Activated B cell treated with CpG ODN at 0.5 μM for 24 hours (primary cell): ENCODE measurements at regions not wholly inside any gene's neighbourhood (a gene's known extent, or its start where the extent isn't known, plus 50 kb on each side); places are given as distances from the start of the nearest gene placed in this dataset.

ENCODE experiments used
- ATAC-seq: fragments of 200-7000 bp; cut with Tn5 transposase; one replicate; pipeline ENCODE4 v1.10.0; 2021; ENCODE audit warnings: low read depth, mild to moderate bottlenecking, moderate library complexity
- CTCF ChIA-PET: fragments of 350-600 bp; sonication (Branson Sonifier 250); formaldehyde crosslinking; loops from one replicate; lab custom pipeline; 2021; ENCODE audit warnings: antibody characterized with exemption; lab: Charles Lee
- POLR2A ChIA-PET: fragments of 350-600 bp; sonication (Branson Sonifier 250); formaldehyde crosslinking; loops from one replicate; lab custom pipeline; 2021; ENCODE audit warnings: antibody characterized with exemption; lab: Charles Lee
- DNase-seq: peaks from one replicate; pipeline ENCODE4 v3.0.0; 2022
- H3K27ac Mint-ChIP-seq: one replicate; pipeline ENCODE4 v1.8.0; 2020; ENCODE audit warnings: mixed read lengths
- H3K27me3 Mint-ChIP-seq: one replicate; pipeline ENCODE4 v1.8.0; 2021; ENCODE audit warnings: mixed read lengths
- H3K36me3 Mint-ChIP-seq: one replicate; pipeline ENCODE4 v1.8.0; 2021; ENCODE audit warnings: low read depth, mixed read lengths
- H3K4me1 Mint-ChIP-seq: one replicate; pipeline ENCODE4 v1.8.0; 2021; ENCODE audit warnings: mixed read lengths
- H3K4me3 Mint-ChIP-seq: one replicate; pipeline ENCODE4 v1.8.0; 2020; ENCODE audit warnings: mild to moderate bottlenecking, mixed read lengths
- H3K9me3 Mint-ChIP-seq: one replicate; pipeline ENCODE4 v1.8.0; 2020; ENCODE audit warnings: mixed read lengths
- CTCF ChIP-seq: fragments of 200-600 bp; IDR thresholded peaks from one replicate; pipeline ENCODE4 v1.8.0; 2022; ENCODE audit warnings: antibody characterized with exemption, mild to moderate bottlenecking
- intact Hi-C: fragments of 100-400 bp; cut with micrococcal nuclease; formaldehyde crosslinking; loops from one replicate; pipeline ENCODE4 v1.15.1; 2024

- peaks cover 36% of the 10 kb centered on the region for H3K27me3 Mint-ChIP-seq
- no peaks in the 10 kb centered on the region for H3K36me3 Mint-ChIP-seq
- peaks cover 3% of the 10 kb centered on the region for H3K9me3 Mint-ChIP-seq
- ChIA-PET POLR2A (no interaction called here), CTCF (no interaction called here)
- TF ChIP-seq CTCF: no peak
- H3K4me1 Mint-ChIP-seq: peaks cover 6% of the 10 kb centered on the region
- intact Hi-C loops: no loop called here
- no peak for DNase-seq
- ATAC-seq: no peak
- no peak overlapping the region for H3K27ac Mint-ChIP-seq
- H3K4me3 Mint-ChIP-seq: no peak overlapping the region
Measured at GRCh38 chr9:113754739-113755138, 121.4 kb upstream of the ZNF618 start.

GRCh38 chr9:113755433-113755832 lies 120.7 kb upstream of the ZNF618 start:
- Mint-ChIP-seq H3K27ac (no peak overlapping the region), H3K27me3 (peaks cover 36% of the 10 kb centered on the region), H3K4me1 (peaks cover 6% of the 10 kb centered on the region), H3K4me3 (no peak overlapping the region), H3K36me3 (no peaks in the 10 kb centered on the region), H3K9me3 (peaks cover 3% of the 10 kb centered on the region)
- intact Hi-C loops: no loop called here
- DNase-seq (no peak), ATAC-seq (no peak)
- ChIA-PET POLR2A (no interaction called here), CTCF (no interaction called here)
- TF ChIP-seq CTCF: no peak

- ChIA-PET CTCF (interaction anchor here (0.7 kb wide), 1 partner anchor 84 kb away, joined by 3 read pairs; no protein-coding TSS in a partner anchor), POLR2A (no interaction called here)
- DNase-seq (no peak), ATAC-seq (no peak)
- Mint-ChIP-seq H3K4me3 (no peak overlapping the region), H3K36me3 (no peaks in the 10 kb centered on the region), H3K4me1 (peaks cover 6% of the 10 kb centered on the region), H3K9me3 (peaks cover 3% of the 10 kb centered on the region), H3K27ac (no peak overlapping the region), H3K27me3 (peaks cover 35% of the 10 kb centered on the region)
- TF ChIP-seq CTCF: no peak
- intact Hi-C loops: no loop called here
Measured at GRCh38 chr9:113756476-113757192, 119.5 kb upstream of the ZNF618 start.

- POLR2A ChIA-PET: no interaction called here
- intact Hi-C loops: no loop called here
- no peaks in the 10 kb centered on the region for H3K4me1 Mint-ChIP-seq
- H3K27ac Mint-ChIP-seq: no peak overlapping the region
- no peaks in the 10 kb centered on the region for H3K36me3 Mint-ChIP-seq
- CTCF ChIA-PET: no interaction called here
- TF ChIP-seq CTCF: no peak
- no peak for DNase-seq
- peaks cover 20% of the 10 kb centered on the region for H3K27me3 Mint-ChIP-seq
- H3K4me3 Mint-ChIP-seq: no peak overlapping the region
- H3K9me3 Mint-ChIP-seq: peaks cover 11% of the 10 kb centered on the region
- no peak for ATAC-seq
Measured at GRCh38 chr9:113763429-113763828, 112.7 kb upstream of the ZNF618 start.

GRCh38 chr9:113764572-113764971 lies 111.5 kb upstream of the ZNF618 start:
- Mint-ChIP-seq H3K36me3 (no peaks in the 10 kb centered on the region), H3K9me3 (peaks cover 8% of the 10 kb centered on the region), H3K27ac (no peak overlapping the region), H3K4me3 (no peak overlapping the region), H3K4me1 (no peaks in the 10 kb centered on the region), H3K27me3 (peaks cover 12% of the 10 kb centered on the region)
- ATAC-seq (no peak), DNase-seq (no peak)
- ChIA-PET CTCF (no interaction called here), POLR2A (no interaction called here)
- TF ChIP-seq CTCF: no peak
- intact Hi-C loops: no loop called here
